ENCODE measurements at regions not wholly inside any gene's neighbourhood (a gene's known extent, or its start where the extent isn't known, plus 50 kb on each side); places are given as distances from the start of the nearest gene placed in this dataset.
A peak's percentile ranks its signal among the peaks of the same experiment; 100 is the strongest.

GRCh38 chr2:18503376-18504228, 56.9 kb downstream of the RDH14 start:
- in situ Hi-C loops (cut with MboI; ENCODE audit: low pct_unique_long_range_greater_than_20kb in 2 of 9, low sequenced_read_pairs in 9 of 9, unreplicated experiment in 9 of 9): loop anchor here in 5 of 9 experiments (25.0 kb wide), 2 partner anchors 859 to 1359 kb away; partner anchors contain the start of gene OSR1 (in 4 of the 5)
- 6 to 80% (median 59%) methylated on average over 1 to 8 of the region's 8 CpGs; no CpG with 5 or more reads in 1 of the 10 experiments for WGBS, 10 experiments
- Histone ChIP-seq H3K4me1 (replicated peaks in 1 of 2) (no peaks in the 10 kb centered on the region), H3K4me3 (no peak overlapping the region), H3K27ac (no peak overlapping the region)
- peak in 1 of 8 experiments; percentile 96 for ATAC-seq (replicated peaks in 6 of 8)

GRCh38 chr2:18502142-18502541, 58.3 kb downstream of the RDH14 start:
- ATAC-seq (replicated peaks in 6 of 8): peak in 2 of 8 experiments; percentile 29 to 54
- in situ Hi-C loops (cut with MboI; ENCODE audit: low pct_unique_long_range_greater_than_20kb in 2 of 9, low sequenced_read_pairs in 9 of 9, unreplicated experiment in 9 of 9): loop anchor here in 5 of 9 experiments (25.0 kb wide), 2 partner anchors 860 to 1360 kb away; partner anchors contain the start of gene OSR1 (in 4 of the 5)
- H3K4me3 ChIP-seq: no peak overlapping the region
- WGBS, 10 experiments: 0 to 92% (median 62%) methylated on average over 1 to 2 of the region's 2 CpGs; no CpG with 5 or more reads in 2 of the 10 experiments
- H3K27ac ChIP-seq: no peak overlapping the region
- peaks cover 0 to 5% of the 10 kb centered on the region in 2 donors for H3K4me1 ChIP-seq (replicated peaks in 1 of 2)

- peaks cover 0 to 5% of the 10 kb centered on the region in 2 donors for H3K4me1 ChIP-seq (replicated peaks in 1 of 2)
- no peak overlapping the region for H3K4me3 ChIP-seq
- no peak for ATAC-seq (replicated peaks in 6 of 8)
- H3K27ac ChIP-seq: no peak overlapping the region
- WGBS, 10 experiments: 63 to 100% (median 95%) methylated on average over 1 of the region's 1 CpG; no CpG with 5 or more reads in 2 of the 10 experiments
- in situ Hi-C loops (cut with MboI; ENCODE audit: low pct_unique_long_range_greater_than_20kb in 2 of 9, low sequenced_read_pairs in 9 of 9, unreplicated experiment in 9 of 9): loop anchor here in 5 of 9 experiments (25.0 kb wide), 2 partner anchors 861 to 1361 kb away; partner anchors contain the start of gene OSR1 (in 4 of the 5)
Observed at GRCh38 chr2:18501729-18502128, 58.7 kb downstream of the RDH14 start.

DNA sequence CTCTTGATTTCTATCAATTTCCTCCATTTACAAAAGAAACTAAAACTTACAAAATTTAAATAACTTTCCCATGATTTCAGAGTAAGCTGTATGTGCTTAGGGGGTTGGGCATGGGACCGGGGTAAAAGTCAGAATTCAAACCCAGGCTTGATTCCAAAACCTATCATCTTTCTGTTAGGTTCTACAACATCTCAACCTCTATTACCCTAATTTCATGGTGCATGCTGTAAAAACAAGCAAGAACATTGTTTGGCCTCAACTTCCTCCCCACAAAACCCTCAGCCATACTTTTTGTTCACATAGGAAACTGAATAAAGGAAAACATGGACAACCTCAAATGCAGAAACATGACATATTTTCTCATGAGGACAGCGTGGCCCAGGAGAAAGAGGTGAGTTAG, 59.3 kb downstream of the RDH14 start:
- no peak for ATAC-seq (replicated peaks in 6 of 8)
- WGBS, 10 experiments: 14 to 100% (median 83%) methylated on average over 1 to 2 of the region's 2 CpGs; no CpG with 5 or more reads in 4 of the 10 experiments
- no peak overlapping the region for H3K4me3 ChIP-seq
- H3K4me1 ChIP-seq (replicated peaks in 1 of 2): peaks cover 0 to 5% of the 10 kb centered on the region in 2 donors
- no peak overlapping the region for H3K27ac ChIP-seq
- in situ Hi-C loops (cut with MboI; ENCODE audit: low pct_unique_long_range_greater_than_20kb in 2 of 9, low sequenced_read_pairs in 9 of 9, unreplicated experiment in 9 of 9): loop anchor here in 5 of 9 experiments (25.0 kb wide), 2 partner anchors 861 to 1361 kb away; partner anchors contain the start of gene OSR1 (in 4 of the 5)

- 37 to 100% (median 83%) methylated on average over 2 to 4 of the region's 4 CpGs; no CpG with 5 or more reads in 2 of the 10 experiments for WGBS, 10 experiments
- Histone ChIP-seq H3K27ac (no peak overlapping the region), H3K4me3 (no peak overlapping the region), H3K4me1 (replicated peaks in 1 of 2) (peaks cover 0 to 5% of the 10 kb centered on the region in 2 donors)
- ATAC-seq (replicated peaks in 6 of 8): no peak
- in situ Hi-C loops (cut with MboI; ENCODE audit: low pct_unique_long_range_greater_than_20kb in 2 of 9, low sequenced_read_pairs in 9 of 9, unreplicated experiment in 9 of 9): loop anchor here in 5 of 9 experiments (25.0 kb wide), 2 partner anchors 862 to 1362 kb away; partner anchors contain the start of gene OSR1 (in 4 of the 5)
Observed at GRCh38 chr2:18500333-18500732, 60.1 kb downstream of the RDH14 start.

DNA sequence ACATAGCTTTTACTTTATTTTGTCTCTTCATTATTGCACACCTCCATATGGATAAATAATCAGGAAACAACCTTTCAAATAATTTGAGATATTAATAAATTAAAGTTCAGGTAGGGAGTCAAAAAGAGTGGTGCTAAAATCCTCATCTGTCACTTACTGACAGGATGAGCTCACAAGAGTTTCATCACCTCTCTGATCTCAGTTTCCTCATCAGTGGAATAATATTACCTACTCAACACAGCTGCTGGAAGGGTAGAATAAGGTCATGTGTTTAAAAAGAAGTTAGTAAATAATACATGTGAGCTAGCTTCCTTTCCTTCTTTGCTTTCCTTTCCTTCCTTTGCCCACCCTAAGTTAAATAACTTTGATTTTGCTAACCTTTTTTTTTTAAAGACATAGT, 61.9 kb downstream of the RDH14 start:
- no peak for ATAC-seq (replicated peaks in 6 of 8)
- Histone ChIP-seq H3K4me1 (replicated peaks in 1 of 2) (peaks cover 0 to 5% of the 10 kb centered on the region in 2 donors), H3K27ac (no peak overlapping the region), H3K4me3 (no peak overlapping the region)
- in situ Hi-C loops (cut with MboI; ENCODE audit: low pct_unique_long_range_greater_than_20kb in 2 of 9, low sequenced_read_pairs in 9 of 9, unreplicated experiment in 9 of 9): no loop called here

- WGBS, 10 experiments: 13 to 85% (median 49%) methylated on average over 1 to 4 of the region's 4 CpGs
- Histone ChIP-seq H3K4me1 (replicated peaks in 1 of 2) (peaks cover 0 to 5% of the 10 kb centered on the region in 2 donors), H3K4me3 (no peak overlapping the region), H3K27ac (no peak overlapping the region)
- ATAC-seq (replicated peaks in 6 of 8): no peak
- in situ Hi-C loops (cut with MboI; ENCODE audit: low pct_unique_long_range_greater_than_20kb in 2 of 9, low sequenced_read_pairs in 9 of 9, unreplicated experiment in 9 of 9): no loop called here
Observed at GRCh38 chr2:18496516-18496915, 63.9 kb downstream of the RDH14 start.

- in situ Hi-C loops (cut with MboI; ENCODE audit: low pct_unique_long_range_greater_than_20kb in 2 of 9, low sequenced_read_pairs in 9 of 9, unreplicated experiment in 9 of 9): no loop called here
- H3K27ac ChIP-seq: no peak overlapping the region
- ATAC-seq (replicated peaks in 6 of 8): no peak
- H3K4me1 ChIP-seq (replicated peaks in 1 of 2): peaks cover 0 to 5% of the 10 kb centered on the region in 2 donors
- WGBS, 10 experiments: 57 to 100% (median 85%) methylated on average over 1 to 2 of the region's 2 CpGs; no CpG with 5 or more reads in 4 of the 10 experiments
- no peak overlapping the region for H3K4me3 ChIP-seq
Observed at GRCh38 chr2:18495058-18495457, 65.4 kb downstream of the RDH14 start.

- 4 to 93% (median 37%) methylated on average over 2 of the region's 2 CpGs; no CpG with 5 or more reads in 1 of the 10 experiments for WGBS, 10 experiments
- Histone ChIP-seq H3K4me3 (no peak overlapping the region), H3K4me1 (replicated peaks in 1 of 2) (peaks cover 0 to 2% of the 10 kb centered on the region in 2 donors), H3K27ac (no peak overlapping the region)
- in situ Hi-C loops (cut with MboI; ENCODE audit: low pct_unique_long_range_greater_than_20kb in 2 of 9, low sequenced_read_pairs in 9 of 9, unreplicated experiment in 9 of 9): no loop called here
- no peak for ATAC-seq (replicated peaks in 6 of 8)
Observed at GRCh38 chr2:18492721-18493120, 67.7 kb downstream of the RDH14 start.

- no peaks in the 10 kb centered on the region for H3K4me1 ChIP-seq (replicated peaks in 1 of 2)
- H3K27ac ChIP-seq: no peak overlapping the region
- 20 to 100% (median 80%) methylated on average over 1 to 3 of the region's 3 CpGs; no CpG with 5 or more reads in 3 of the 10 experiments for WGBS, 10 experiments
- H3K4me3 ChIP-seq: no peak overlapping the region
- in situ Hi-C loops (cut with MboI; ENCODE audit: low pct_unique_long_range_greater_than_20kb in 2 of 9, low sequenced_read_pairs in 9 of 9, unreplicated experiment in 9 of 9): no loop called here
- no peak for ATAC-seq (replicated peaks in 6 of 8)
Observed at GRCh38 chr2:18491577-18491976, 68.9 kb downstream of the RDH14 start.

GRCh38 chr2:18490901-18491300, 69.6 kb downstream of the RDH14 start:
- in situ Hi-C loops (cut with MboI; ENCODE audit: low pct_unique_long_range_greater_than_20kb in 2 of 9, low sequenced_read_pairs in 9 of 9, unreplicated experiment in 9 of 9): no loop called here

DNA sequence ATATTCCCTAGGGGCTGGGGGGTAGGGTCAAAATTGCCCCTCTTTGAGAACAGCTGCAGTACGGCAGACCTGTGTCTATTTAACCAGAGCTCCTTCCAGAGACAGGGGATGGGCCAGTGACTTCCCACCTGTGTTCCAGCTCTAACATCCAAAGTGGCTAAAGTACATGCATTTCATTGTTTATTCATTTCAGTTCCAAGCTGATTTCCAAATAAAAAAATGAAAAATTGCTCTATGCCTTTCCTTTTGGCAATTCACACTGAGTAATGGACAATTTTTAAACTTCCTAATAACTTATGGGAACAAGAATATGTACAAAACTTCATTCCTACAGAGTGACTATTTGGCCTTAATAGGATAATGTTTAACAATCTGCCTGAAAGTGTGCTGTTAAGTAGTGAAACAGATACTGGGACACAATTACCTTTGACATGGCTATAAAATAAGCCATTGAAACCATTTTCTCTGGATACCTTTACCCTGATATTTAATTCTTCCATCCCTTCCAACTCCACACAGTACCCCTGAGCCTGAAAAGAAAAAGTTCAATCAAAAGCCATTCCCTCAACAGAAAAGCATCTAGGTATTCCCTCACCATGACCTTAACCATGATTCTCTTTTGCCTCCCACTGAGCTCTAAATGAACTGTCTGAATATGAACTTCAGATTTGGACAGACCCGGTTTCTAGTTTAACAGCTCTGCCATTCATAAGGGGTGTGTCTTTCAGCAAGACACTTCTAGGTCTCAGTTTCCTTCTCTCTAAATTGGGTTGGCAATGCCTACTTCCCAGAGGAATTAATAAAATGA, 73.1 kb downstream of the RDH14 start:
- Histone ChIP-seq H3K4me1 (replicated peaks in 1 of 2) (no peaks in the 10 kb centered on the region), H3K4me3 (no peak overlapping the region), H3K27ac (no peak overlapping the region)
- in situ Hi-C loops (cut with MboI; ENCODE audit: low pct_unique_long_range_greater_than_20kb in 2 of 9, low sequenced_read_pairs in 9 of 9, unreplicated experiment in 9 of 9): no loop called here
- no peak for ATAC-seq (replicated peaks in 6 of 8)
- WGBS, 10 experiments: 33 to 100% (median 83%) methylated on average over 1 to 2 of the region's 2 CpGs; no CpG with 5 or more reads in 3 of the 10 experiments

More at GRCh38 chr2:18490901-18491300, 69.6 kb downstream of the RDH14 start:
- H3K4me3 ChIP-seq: no peak overlapping the region
- no peak for ATAC-seq (replicated peaks in 6 of 8)
- 0 to 86% (median 54%) methylated on average over 2 of the region's 2 CpGs for WGBS, 10 experiments
- no peaks in the 10 kb centered on the region for H3K4me1 ChIP-seq (replicated peaks in 1 of 2)
- H3K27ac ChIP-seq: no peak overlapping the region

DNA sequence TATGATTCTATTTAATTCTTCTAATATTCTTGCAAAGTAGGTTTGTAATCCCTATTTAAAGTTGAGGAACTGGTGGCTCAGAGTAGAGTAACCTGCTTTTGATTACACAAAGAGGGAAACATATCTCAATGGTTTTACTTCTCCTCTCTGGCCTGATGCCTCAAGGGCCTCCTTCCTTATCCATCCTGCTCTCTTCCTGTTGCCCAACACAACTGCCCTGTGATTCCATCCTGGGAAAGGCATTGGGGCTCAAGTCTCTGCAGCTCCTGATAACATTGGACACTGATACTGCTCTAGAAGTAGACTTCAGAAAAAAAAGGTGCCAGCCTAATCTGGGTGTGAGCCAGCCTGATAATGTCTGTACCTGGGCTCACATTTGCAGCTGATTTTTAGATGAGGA, 75.8 kb downstream of the RDH14 start:
- Histone ChIP-seq H3K4me1 (replicated peaks in 1 of 2) (peaks cover 0 to under 1% of the 10 kb centered on the region in 2 donors), H3K4me3 (no peak overlapping the region), H3K27ac (no peak overlapping the region)
- in situ Hi-C loops (cut with MboI; ENCODE audit: low pct_unique_long_range_greater_than_20kb in 2 of 9, low sequenced_read_pairs in 9 of 9, unreplicated experiment in 9 of 9): no loop called here
- no peak for ATAC-seq (replicated peaks in 6 of 8)
